KMS-11 (cell line): ENCODE measurements at regions not wholly inside any gene's neighbourhood (a gene's known extent, or its start where the extent isn't known, plus 50 kb on each side); places are given as distances from the start of the nearest gene placed in this dataset.

Source experiments
- H2AFZ ChIP-seq: fragments of 200-600 bp; sonication (generic); 2 replicates; pipeline ENCODE4 v1.6.1; 2016; ENCODE audit warnings: antibody characterized with exemption, mixed run types, low read depth
- H3K27ac ChIP-seq: fragments of 200-600 bp; sonication (generic); 2 replicates; pipeline ENCODE4 v1.6.1; 2016; ENCODE audit warnings: mild to moderate bottlenecking, mixed run types
- H3K27me3 ChIP-seq: fragments of 200-600 bp; sonication (generic); 2 replicates; pipeline ENCODE4 v1.6.1; 2017; ENCODE audit warnings: mild to moderate bottlenecking, low read depth, mixed run types, moderate library complexity; ENCODE audit not compliant: insufficient read depth
- H3K36me3 ChIP-seq: fragments of 200-600 bp; sonication (generic); 2 replicates; pipeline ENCODE4 v1.6.1; 2017; ENCODE audit warnings: mild to moderate bottlenecking, mixed run types; ENCODE audit not compliant: insufficient read depth
- H3K4me1 ChIP-seq: fragments of 200-600 bp; sonication (generic); 2 replicates; pipeline ENCODE4 v1.6.1; 2016; ENCODE audit warnings: mild to moderate bottlenecking, low read depth, mixed run types; ENCODE audit not compliant: poor library complexity, severe bottlenecking
- H3K4me2 ChIP-seq: fragments of 200-600 bp; sonication (generic); 2 replicates; pipeline ENCODE4 v1.7.0; 2016; ENCODE audit warnings: mild to moderate bottlenecking, mixed run types
- H3K4me3 ChIP-seq: fragments of 200-600 bp; sonication (generic); IDR thresholded peaks from 2 replicates; pipeline ENCODE4 v1.6.1; 2017; ENCODE audit warnings: low read depth, low read length, mixed read lengths; ENCODE audit not compliant: insufficient read depth
- H3K79me2 ChIP-seq: fragments of 200-600 bp; sonication (generic); 2 replicates; pipeline ENCODE4 v1.6.1; 2016; ENCODE audit warnings: low read depth, mixed run types; ENCODE audit not compliant: insufficient read depth
- H3K9ac ChIP-seq: fragments of 200-600 bp; sonication (generic); 2 replicates; pipeline ENCODE4 v1.6.1; 2016; ENCODE audit warnings: mild to moderate bottlenecking, mixed run types
- H4K20me1 ChIP-seq: fragments of 200-600 bp; sonication (generic); 2 replicates; pipeline ENCODE4 v1.6.1; 2016; ENCODE audit warnings: mild to moderate bottlenecking, mixed run types; ENCODE audit not compliant: insufficient read depth
- CTCF ChIP-seq: fragments of 200-600 bp; sonication (generic); conservative IDR thresholded peaks from 2 replicates; pipeline ENCODE4 v1.6.1; 2017; ENCODE audit warnings: low read depth, mild to moderate bottlenecking, antibody characterized with exemption, low read length, moderate library complexity, mixed read lengths

GRCh38 chr15:67905628-67906027 lies 65.8 kb upstream of the RNU6-1 start:
- no peak overlapping the region for H3K27ac ChIP-seq
- no peak overlapping the region for H3K4me2 ChIP-seq
- H3K36me3 ChIP-seq, result no peaks in the 10 kb centered on the region
- H3K4me3 ChIP-seq, result no peak overlapping the region
- TF ChIP-seq CTCF, result no peak
- H4K20me1 ChIP-seq, result no peaks in the 10 kb centered on the region
- no peaks in the 10 kb centered on the region for H3K27me3 ChIP-seq
- no peak overlapping the region for H2AFZ ChIP-seq
- H3K79me2 ChIP-seq, result no peaks in the 10 kb centered on the region
- H3K9ac ChIP-seq, result no peak overlapping the region
- H3K4me1 ChIP-seq, result no peaks in the 10 kb centered on the region

GRCh38 chr15:67906382-67906781 lies 66.5 kb upstream of the RNU6-1 start:
- Histone ChIP-seq H3K36me3 (no peaks in the 10 kb centered on the region), H3K9ac (no peak overlapping the region), H4K20me1 (no peaks in the 10 kb centered on the region), H3K27ac (no peak overlapping the region), H2AFZ (no peak overlapping the region), H3K4me2 (no peak overlapping the region), H3K79me2 (no peaks in the 10 kb centered on the region), H3K27me3 (no peaks in the 10 kb centered on the region), H3K4me3 (no peak overlapping the region), H3K4me1 (peaks cover 6% of the 10 kb centered on the region)
- TF ChIP-seq CTCF, result no peak

GRCh38 chr15:67907184-67907723 lies 67.4 kb upstream of the RNU6-1 start:
- H2AFZ ChIP-seq, result no peak overlapping the region
- no peak overlapping the region for H3K4me3 ChIP-seq
- H3K4me1 ChIP-seq, result peaks cover 14% of the 10 kb centered on the region
- no peaks in the 10 kb centered on the region for H3K79me2 ChIP-seq
- H3K36me3 ChIP-seq, result no peaks in the 10 kb centered on the region
- H3K4me2 ChIP-seq, result no peak overlapping the region
- H3K27me3 ChIP-seq, result no peaks in the 10 kb centered on the region
- no peak overlapping the region for H3K27ac ChIP-seq
- TF ChIP-seq CTCF, result no peak
- H4K20me1 ChIP-seq, result no peaks in the 10 kb centered on the region
- no peak overlapping the region for H3K9ac ChIP-seq

GRCh38 chr15:67908756-67909155 lies 68.9 kb upstream of the RNU6-1 start:
- Histone ChIP-seq H2AFZ (no peak overlapping the region), H3K4me3 (no peak overlapping the region), H3K36me3 (no peaks in the 10 kb centered on the region), H3K9ac (no peak overlapping the region), H3K4me2 (no peak overlapping the region), H3K27ac (no peak overlapping the region), H4K20me1 (no peaks in the 10 kb centered on the region), H3K27me3 (no peaks in the 10 kb centered on the region), H3K79me2 (no peaks in the 10 kb centered on the region), H3K4me1 (peaks cover 19% of the 10 kb centered on the region)
- no peak for TF ChIP-seq CTCF
